ENCODE measurements at regions not wholly inside any gene's neighbourhood (a gene's known extent, or its start where the extent isn't known, plus 50 kb on each side); places are given as distances from the start of the nearest gene placed in this dataset.

GRCh38 chr18:46415532-46416252 is 241.3 kb downstream of the LOXHD1 start:
- no peak for DNase-seq

- peak; percentile 13 for DNase-seq
These were observed 240.0 kb downstream of the LOXHD1 start for GRCh38 chr18:46416706-46417638.

GRCh38 chr18:46418663-46419260 is 238.3 kb downstream of the LOXHD1 start:
- DNase-seq = no peak

GRCh38 chr18:46419391-46420141 is 237.5 kb downstream of the LOXHD1 start:
- DNase-seq = no peak

- DNase-seq = no peak
These were observed 235.0 kb downstream of the LOXHD1 start for GRCh38 chr18:46421973-46422551.

- DNase-seq = no peak
These were observed 234.4 kb downstream of the LOXHD1 start for GRCh38 chr18:46422552-46423055.

GRCh38 chr18:46423226-46423805 is 233.7 kb downstream of the LOXHD1 start:
- no peak for DNase-seq

GRCh38 chr18:46424898-46425297 is 232.1 kb downstream of the LOXHD1 start:
- no peak for DNase-seq

- no peak for DNase-seq
These were observed 231.5 kb downstream of the LOXHD1 start for GRCh38 chr18:46425511-46425910.

GRCh38 chr18:46426021-46426678 is 230.9 kb downstream of the LOXHD1 start:
- DNase-seq = no peak

GRCh38 chr18:46426679-46427047 is 230.4 kb downstream of the LOXHD1 start:
- DNase-seq = no peak

All from EL (cell line).